Neural progenitor cell (in vitro differentiated cells): ENCODE measurements at regions not wholly inside any gene's neighbourhood (a gene's known extent, or its start where the extent isn't known, plus 50 kb on each side); places are given as distances from the start of the nearest gene placed in this dataset.

Source experiments
- EZH2 ChIP-seq: fragments of 200-600 bp; sonication (generic); IDR thresholded peaks from 2 replicates; pipeline ENCODE4 v1.6.1; 2017; ENCODE audit warnings: antibody characterized with exemption, mild to moderate bottlenecking, moderate library complexity
- EZH2phosphoT487 ChIP-seq: fragments of 200-600 bp; sonication (generic); IDR thresholded peaks from 2 replicates; pipeline ENCODE4 v1.6.1; 2017; ENCODE audit warnings: antibody characterized with exemption
- TF ChIP-seq, protein P1 (sequence below): fragments of 200-600 bp; sonication (generic); IDR thresholded peaks from 2 replicates; pipeline ENCODE4 v1.5.1; 2017; ENCODE audit warnings: antibody characterized with exemption, mild to moderate bottlenecking

DNA sequence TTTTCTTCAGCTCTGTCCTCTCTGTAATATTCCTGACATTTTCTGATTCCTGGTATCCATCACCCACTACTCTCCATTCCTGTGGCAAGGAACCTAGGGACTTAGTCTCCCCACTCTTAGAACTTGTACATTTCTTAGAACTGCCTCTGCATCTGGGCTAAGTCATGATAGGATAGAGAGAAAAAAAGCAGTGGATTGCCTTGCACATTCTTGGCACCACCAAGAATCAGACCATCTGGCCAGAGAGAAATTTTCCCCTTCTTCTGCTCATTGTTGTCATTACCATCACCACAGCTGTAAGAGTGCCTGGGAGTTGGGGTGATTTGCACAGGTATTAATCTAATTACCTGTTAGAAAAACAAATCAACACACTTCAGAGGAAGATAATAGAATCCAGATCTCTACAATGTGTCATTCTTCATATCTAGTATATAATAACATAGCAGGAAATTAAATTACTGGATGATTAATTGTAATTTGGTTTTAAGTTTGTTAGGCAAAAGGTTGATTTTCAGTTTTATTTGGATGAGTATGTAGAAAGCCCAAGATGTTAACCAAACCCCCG, 264.8 kb upstream of the ZPLD1 start:
- TF ChIP-seq, protein P1, sequence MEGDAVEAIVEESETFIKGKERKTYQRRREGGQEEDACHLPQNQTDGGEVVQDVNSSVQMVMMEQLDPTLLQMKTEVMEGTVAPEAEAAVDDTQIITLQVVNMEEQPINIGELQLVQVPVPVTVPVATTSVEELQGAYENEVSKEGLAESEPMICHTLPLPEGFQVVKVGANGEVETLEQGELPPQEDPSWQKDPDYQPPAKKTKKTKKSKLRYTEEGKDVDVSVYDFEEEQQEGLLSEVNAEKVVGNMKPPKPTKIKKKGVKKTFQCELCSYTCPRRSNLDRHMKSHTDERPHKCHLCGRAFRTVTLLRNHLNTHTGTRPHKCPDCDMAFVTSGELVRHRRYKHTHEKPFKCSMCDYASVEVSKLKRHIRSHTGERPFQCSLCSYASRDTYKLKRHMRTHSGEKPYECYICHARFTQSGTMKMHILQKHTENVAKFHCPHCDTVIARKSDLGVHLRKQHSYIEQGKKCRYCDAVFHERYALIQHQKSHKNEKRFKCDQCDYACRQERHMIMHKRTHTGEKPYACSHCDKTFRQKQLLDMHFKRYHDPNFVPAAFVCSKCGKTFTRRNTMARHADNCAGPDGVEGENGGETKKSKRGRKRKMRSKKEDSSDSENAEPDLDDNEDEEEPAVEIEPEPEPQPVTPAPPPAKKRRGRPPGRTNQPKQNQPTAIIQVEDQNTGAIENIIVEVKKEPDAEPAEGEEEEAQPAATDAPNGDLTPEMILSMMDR, result no peak
- TF ChIP-seq EZH2 (no peak), EZH2phosphoT487 (no peak)
